ENCODE measurements at regions not wholly inside any gene's neighbourhood (a gene's known extent, or its start where the extent isn't known, plus 50 kb on each side); places are given as distances from the start of the nearest gene placed in this dataset.

DNA sequence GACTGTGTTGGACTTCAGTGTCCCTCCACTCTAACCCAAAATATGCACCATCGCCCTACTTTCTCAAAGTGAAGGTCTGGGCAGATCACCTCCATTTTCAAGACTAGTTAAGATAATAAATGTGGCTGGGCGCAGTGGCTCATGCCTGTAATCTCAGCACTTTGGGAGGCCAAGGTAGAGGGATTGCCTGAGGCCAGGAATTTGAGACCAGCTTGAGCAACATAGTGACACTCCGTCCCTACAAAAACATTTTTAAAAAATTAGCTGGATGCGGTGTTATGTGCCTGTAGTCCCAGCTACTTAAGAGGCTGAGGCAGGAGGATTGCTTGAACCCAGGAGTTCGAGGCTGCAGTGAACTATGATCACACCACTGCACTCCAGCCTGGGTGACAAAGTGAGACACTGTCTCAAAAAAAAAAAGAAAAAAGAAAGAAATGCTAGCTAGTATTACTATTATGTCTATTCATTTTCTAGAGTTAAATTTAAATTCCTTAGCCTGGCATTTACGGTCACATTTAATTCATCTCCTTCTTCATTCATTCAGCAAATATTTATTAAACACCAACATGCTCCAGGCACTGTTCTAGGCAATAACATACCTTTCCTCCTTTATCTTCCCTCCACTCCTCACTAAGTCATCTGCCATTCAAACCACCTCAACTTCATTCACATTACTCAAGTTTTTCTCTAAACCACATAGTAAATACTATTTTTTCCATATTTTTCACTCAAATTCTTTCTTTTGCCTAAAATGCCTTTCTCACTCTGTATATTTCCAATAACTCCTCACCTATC lies 96.1 kb upstream of the XYLT1 start:
- no peak for DNase-seq
- Histone ChIP-seq H3K27ac (no peak overlapping the region), H3K4me3 (replicated peaks in 1 of 3) (no peak overlapping the region), H3K4me1 (peaks cover 0 to under 1% of the 10 kb centered on the region in 2 donors), H3K36me3 (no peaks in the 10 kb centered on the region), H3K9me3 (no peaks in the 10 kb centered on the region), H3K27me3 (no peaks in the 10 kb centered on the region)
- TF ChIP-seq, protein P1, sequence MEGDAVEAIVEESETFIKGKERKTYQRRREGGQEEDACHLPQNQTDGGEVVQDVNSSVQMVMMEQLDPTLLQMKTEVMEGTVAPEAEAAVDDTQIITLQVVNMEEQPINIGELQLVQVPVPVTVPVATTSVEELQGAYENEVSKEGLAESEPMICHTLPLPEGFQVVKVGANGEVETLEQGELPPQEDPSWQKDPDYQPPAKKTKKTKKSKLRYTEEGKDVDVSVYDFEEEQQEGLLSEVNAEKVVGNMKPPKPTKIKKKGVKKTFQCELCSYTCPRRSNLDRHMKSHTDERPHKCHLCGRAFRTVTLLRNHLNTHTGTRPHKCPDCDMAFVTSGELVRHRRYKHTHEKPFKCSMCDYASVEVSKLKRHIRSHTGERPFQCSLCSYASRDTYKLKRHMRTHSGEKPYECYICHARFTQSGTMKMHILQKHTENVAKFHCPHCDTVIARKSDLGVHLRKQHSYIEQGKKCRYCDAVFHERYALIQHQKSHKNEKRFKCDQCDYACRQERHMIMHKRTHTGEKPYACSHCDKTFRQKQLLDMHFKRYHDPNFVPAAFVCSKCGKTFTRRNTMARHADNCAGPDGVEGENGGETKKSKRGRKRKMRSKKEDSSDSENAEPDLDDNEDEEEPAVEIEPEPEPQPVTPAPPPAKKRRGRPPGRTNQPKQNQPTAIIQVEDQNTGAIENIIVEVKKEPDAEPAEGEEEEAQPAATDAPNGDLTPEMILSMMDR (IDR thresholded peaks at IDR 0.05) = no peak
- TF ChIP-seq POLR2A (IDR thresholded peaks at IDR 0.05) = no peak
- intact Hi-C loops (cut with DNase I) = no loop called here
- 84 to 89% methylated on average over 6 of the region's 6 CpGs for WGBS, 2 donors

DNA sequence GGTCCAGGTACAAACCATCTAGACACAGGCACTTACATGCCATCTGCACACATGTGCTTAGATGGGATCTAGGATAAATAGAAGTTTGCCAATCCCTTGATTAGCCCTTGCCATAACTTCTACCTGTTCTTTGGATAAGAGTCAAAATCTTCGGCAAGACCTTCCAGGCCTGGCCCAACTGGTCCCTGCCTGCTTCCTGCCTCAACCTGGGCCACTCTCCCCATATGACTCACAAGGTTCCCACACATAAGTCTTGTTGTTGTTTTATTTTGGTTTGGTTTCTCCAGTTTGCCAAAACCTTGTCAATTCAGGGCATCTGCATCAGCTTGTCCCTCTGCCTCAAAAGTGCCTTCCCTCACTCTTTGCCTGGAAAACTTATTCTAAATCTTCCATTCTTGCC lies 95.3 kb upstream of the XYLT1 start:
- H3K27ac ChIP-seq = no peak overlapping the region
- H3K4me1 ChIP-seq = peaks cover under 1 to 8% of the 10 kb centered on the region in 2 donors
- WGBS, 2 donors = 89 to 96% methylated on average over 1 of the region's 1 CpG
- H3K4me3 ChIP-seq (replicated peaks in 1 of 3) = no peak overlapping the region
- TF ChIP-seq POLR2A (IDR thresholded peaks at IDR 0.05) = no peak
- TF ChIP-seq, protein P1 (IDR thresholded peaks at IDR 0.05) = no peak
- no peaks in the 10 kb centered on the region for H3K9me3 ChIP-seq
- intact Hi-C loops (cut with DNase I) = no loop called here
- no peaks in the 10 kb centered on the region for H3K27me3 ChIP-seq
- no peaks in the 10 kb centered on the region for H3K36me3 ChIP-seq
- no peak for DNase-seq

DNA sequence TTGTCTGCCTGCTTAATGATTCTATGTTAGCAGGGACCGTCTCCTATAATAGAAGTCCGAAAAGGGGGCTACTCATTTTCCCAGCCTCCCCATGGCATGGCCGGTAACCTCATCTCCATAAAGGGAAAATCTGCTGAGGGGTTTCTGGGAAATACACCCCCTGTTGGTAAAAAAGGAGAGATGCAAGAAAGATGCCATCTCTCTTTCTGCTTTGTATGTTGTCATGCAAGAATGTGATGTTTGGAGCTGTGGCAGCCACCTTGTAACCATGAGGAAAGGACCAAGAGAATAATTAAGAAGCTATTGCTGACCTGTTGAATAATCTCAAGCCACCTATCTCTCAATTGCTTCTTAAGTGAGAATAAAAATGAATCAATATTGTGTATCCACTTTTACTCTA lies 94.8 kb upstream of the XYLT1 start:
- intact Hi-C loops (cut with DNase I) = no loop called here
- H3K27ac ChIP-seq = no peak overlapping the region
- DNase-seq = no peak
- H3K9me3 ChIP-seq = no peaks in the 10 kb centered on the region
- TF ChIP-seq, protein P1 (IDR thresholded peaks at IDR 0.05) = no peak
- TF ChIP-seq POLR2A (IDR thresholded peaks at IDR 0.05) = no peak
- H3K36me3 ChIP-seq = no peaks in the 10 kb centered on the region
- H3K27me3 ChIP-seq = no peaks in the 10 kb centered on the region
- no peak overlapping the region for H3K4me3 ChIP-seq (replicated peaks in 1 of 3)
- WGBS, 2 donors = 96 to 99% methylated on average over 3 of the region's 3 CpGs
- H3K4me1 ChIP-seq = peaks cover 5 to 13% of the 10 kb centered on the region in 2 donors

DNA sequence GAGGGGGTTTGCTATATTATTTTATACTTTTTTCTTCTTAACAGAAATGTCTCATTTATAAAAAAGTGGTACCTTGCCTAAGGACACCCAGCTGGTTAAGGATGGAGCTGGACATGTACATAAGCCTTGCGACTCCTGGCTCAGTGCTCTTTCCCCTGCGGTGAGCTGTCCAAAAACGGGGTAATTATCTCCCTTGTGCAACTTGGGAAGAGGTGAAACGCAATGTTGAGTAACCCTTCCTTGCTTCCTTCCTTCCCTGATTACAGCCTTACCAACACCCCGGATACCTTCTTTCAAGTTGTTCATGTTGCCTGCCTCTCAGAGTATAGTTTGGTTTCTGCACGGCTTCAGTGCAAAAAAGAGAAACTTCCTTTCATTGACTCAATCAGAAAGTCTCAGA lies 94.1 kb upstream of the XYLT1 start:
- no peak overlapping the region for H3K27ac ChIP-seq
- H3K9me3 ChIP-seq = no peaks in the 10 kb centered on the region
- TF ChIP-seq POLR2A (IDR thresholded peaks at IDR 0.05) = no peak
- TF ChIP-seq, protein P1 (IDR thresholded peaks at IDR 0.05) = no peak
- intact Hi-C loops (cut with DNase I) = no loop called here
- DNase-seq = no peak
- WGBS, 2 donors = 78 to 85% methylated on average over 6 of the region's 6 CpGs
- no peaks in the 10 kb centered on the region for H3K36me3 ChIP-seq
- H3K4me1 ChIP-seq = peaks cover 6 to 15% of the 10 kb centered on the region in 2 donors
- no peaks in the 10 kb centered on the region for H3K27me3 ChIP-seq
- H3K4me3 ChIP-seq (replicated peaks in 1 of 3) = no peak overlapping the region

DNA sequence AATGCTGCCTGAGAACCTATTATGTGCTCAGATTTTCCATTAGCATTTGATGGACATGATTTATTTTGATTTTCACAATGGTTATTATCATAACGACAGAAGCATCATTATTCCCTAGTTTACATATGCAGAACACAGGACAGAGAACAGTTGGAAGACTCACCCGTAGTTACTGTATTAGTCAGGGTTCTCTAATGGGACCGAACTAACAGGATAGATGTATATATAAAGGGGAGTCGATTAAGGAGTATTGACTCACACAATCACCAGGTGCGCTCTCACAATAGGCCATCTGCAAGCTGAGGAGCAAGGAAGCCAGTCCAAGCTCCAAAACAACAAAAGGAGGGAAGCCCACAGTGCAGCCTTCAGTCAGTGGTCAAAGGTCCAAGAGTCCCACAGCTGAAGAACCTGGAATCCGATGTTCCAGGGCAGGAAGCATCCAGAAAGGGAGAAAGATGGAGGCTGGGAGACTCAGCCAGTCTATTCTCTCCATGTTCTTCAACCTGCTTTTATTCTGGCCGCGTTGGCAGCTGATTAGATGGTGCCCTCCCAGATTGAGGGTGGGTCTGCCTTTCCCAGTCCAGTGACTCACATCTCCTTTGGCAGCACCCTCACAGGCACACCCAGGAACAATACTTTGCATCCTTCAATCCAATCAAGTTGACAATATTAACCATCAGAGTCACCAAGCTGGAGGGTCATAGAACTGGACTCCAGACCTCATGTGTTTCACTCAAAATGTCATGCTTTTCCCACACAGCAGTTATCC lies 92.7 kb upstream of the XYLT1 start:
- no peak for TF ChIP-seq POLR2A (IDR thresholded peaks at IDR 0.05)
- TF ChIP-seq, protein P1 (IDR thresholded peaks at IDR 0.05) = no peak
- WGBS, 2 donors = 90% methylated on average over 8 of the region's 8 CpGs
- Histone ChIP-seq H3K36me3 (no peaks in the 10 kb centered on the region), H3K27ac (no peak overlapping the region), H3K4me1 (peaks cover 6 to 15% of the 10 kb centered on the region in 2 donors), H3K4me3 (replicated peaks in 1 of 3) (no peak overlapping the region), H3K27me3 (no peaks in the 10 kb centered on the region), H3K9me3 (no peaks in the 10 kb centered on the region)
- no peak for DNase-seq
- intact Hi-C loops (cut with DNase I) = no loop called here
